ENCODE measurements at regions not wholly inside any gene's neighbourhood (a gene's known extent, or its start where the extent isn't known, plus 50 kb on each side); places are given as distances from the start of the nearest gene placed in this dataset.

DNA sequence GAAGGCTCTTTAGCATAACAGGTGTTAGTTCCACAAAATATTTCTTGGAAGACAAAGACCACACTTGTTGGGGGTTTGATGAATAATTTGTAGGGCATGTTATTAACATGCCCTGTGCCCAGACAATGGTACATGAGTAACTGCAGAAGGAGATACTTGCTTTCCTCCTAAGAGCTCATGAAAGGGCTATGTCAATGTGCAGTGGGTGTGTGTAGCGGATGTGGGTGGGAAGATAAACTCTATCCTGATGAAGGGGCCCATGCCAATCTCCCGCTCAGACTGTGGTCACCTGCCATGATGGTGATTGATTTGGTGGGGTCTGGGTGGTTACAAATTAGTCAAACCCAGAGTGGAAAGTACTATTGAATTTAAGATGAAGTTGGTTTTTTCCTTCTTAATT lies 69.8 kb upstream of the DNAH14 start:
- TF ChIP-seq CTCF (IDR thresholded peaks at IDR 0.05; ENCODE audit: low read length) (no peak), EZH2 (IDR thresholded peaks at IDR 0.05; ENCODE audit: borderline replicate concordance, low read length) (no peak)

Measured in OCI-LY1 (cell line).